ENCODE measurements at regions not wholly inside any gene's neighbourhood (a gene's known extent, or its start where the extent isn't known, plus 50 kb on each side); places are given as distances from the start of the nearest gene placed in this dataset.

DNA sequence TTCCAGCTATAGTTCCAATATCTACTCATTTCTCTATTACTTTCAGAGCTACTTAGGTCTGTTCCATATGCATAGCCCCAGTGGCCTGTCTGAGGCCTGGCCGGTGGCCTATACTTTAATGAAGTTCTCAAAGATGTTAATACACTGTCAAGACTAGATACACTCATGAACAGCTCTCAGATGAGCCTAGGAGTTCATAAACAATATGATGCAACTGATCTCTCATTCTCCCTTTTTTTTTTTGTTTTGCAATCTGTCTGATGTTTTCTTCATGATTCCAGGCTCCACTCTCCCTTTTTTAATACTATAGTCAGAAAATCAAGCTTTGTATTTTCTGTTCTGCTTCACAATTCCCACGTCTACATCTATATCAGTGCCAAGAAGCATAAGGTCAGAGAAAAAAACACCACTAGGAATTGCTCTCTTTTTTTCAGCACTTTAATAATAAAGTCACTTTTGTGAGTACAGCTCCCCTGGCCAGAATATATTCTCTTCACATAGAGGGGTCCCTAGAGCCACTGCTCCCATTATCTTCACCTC lies 321.0 kb downstream of the C7orf25 start (continued):
- TF ChIP-seq, protein P1, sequence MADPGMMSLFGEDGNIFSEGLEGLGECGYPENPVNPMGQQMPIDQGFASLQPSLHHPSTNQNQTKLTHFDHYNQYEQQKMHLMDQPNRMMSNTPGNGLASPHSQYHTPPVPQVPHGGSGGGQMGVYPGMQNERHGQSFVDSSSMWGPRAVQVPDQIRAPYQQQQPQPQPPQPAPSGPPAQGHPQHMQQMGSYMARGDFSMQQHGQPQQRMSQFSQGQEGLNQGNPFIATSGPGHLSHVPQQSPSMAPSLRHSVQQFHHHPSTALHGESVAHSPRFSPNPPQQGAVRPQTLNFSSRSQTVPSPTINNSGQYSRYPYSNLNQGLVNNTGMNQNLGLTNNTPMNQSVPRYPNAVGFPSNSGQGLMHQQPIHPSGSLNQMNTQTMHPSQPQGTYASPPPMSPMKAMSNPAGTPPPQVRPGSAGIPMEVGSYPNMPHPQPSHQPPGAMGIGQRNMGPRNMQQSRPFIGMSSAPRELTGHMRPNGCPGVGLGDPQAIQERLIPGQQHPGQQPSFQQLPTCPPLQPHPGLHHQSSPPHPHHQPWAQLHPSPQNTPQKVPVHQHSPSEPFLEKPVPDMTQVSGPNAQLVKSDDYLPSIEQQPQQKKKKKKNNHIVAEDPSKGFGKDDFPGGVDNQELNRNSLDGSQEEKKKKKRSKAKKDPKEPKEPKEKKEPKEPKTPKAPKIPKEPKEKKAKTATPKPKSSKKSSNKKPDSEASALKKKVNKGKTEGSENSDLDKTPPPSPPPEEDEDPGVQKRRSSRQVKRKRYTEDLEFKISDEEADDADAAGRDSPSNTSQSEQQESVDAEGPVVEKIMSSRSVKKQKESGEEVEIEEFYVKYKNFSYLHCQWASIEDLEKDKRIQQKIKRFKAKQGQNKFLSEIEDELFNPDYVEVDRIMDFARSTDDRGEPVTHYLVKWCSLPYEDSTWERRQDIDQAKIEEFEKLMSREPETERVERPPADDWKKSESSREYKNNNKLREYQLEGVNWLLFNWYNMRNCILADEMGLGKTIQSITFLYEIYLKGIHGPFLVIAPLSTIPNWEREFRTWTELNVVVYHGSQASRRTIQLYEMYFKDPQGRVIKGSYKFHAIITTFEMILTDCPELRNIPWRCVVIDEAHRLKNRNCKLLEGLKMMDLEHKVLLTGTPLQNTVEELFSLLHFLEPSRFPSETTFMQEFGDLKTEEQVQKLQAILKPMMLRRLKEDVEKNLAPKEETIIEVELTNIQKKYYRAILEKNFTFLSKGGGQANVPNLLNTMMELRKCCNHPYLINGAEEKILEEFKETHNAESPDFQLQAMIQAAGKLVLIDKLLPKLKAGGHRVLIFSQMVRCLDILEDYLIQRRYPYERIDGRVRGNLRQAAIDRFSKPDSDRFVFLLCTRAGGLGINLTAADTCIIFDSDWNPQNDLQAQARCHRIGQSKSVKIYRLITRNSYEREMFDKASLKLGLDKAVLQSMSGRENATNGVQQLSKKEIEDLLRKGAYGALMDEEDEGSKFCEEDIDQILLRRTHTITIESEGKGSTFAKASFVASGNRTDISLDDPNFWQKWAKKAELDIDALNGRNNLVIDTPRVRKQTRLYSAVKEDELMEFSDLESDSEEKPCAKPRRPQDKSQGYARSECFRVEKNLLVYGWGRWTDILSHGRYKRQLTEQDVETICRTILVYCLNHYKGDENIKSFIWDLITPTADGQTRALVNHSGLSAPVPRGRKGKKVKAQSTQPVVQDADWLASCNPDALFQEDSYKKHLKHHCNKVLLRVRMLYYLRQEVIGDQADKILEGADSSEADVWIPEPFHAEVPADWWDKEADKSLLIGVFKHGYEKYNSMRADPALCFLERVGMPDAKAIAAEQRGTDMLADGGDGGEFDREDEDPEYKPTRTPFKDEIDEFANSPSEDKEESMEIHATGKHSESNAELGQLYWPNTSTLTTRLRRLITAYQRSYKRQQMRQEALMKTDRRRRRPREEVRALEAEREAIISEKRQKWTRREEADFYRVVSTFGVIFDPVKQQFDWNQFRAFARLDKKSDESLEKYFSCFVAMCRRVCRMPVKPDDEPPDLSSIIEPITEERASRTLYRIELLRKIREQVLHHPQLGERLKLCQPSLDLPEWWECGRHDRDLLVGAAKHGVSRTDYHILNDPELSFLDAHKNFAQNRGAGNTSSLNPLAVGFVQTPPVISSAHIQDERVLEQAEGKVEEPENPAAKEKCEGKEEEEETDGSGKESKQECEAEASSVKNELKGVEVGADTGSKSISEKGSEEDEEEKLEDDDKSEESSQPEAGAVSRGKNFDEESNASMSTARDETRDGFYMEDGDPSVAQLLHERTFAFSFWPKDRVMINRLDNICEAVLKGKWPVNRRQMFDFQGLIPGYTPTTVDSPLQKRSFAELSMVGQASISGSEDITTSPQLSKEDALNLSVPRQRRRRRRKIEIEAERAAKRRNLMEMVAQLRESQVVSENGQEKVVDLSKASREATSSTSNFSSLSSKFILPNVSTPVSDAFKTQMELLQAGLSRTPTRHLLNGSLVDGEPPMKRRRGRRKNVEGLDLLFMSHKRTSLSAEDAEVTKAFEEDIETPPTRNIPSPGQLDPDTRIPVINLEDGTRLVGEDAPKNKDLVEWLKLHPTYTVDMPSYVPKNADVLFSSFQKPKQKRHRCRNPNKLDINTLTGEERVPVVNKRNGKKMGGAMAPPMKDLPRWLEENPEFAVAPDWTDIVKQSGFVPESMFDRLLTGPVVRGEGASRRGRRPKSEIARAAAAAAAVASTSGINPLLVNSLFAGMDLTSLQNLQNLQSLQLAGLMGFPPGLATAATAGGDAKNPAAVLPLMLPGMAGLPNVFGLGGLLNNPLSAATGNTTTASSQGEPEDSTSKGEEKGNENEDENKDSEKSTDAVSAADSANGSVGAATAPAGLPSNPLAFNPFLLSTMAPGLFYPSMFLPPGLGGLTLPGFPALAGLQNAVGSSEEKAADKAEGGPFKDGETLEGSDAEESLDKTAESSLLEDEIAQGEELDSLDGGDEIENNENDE (IDR thresholded peaks at IDR 0.05; ENCODE audit: insufficient replicate concordance, low read length): no peak

Measured in H1 (cell line).